H1 (cell line): ENCODE measurements at regions not wholly inside any gene's neighbourhood (a gene's known extent, or its start where the extent isn't known, plus 50 kb on each side); places are given as distances from the start of the nearest gene placed in this dataset.

Source experiments
- CHD2 ChIP-seq: IDR thresholded peaks from 2 replicates; pipeline ENCODE4 v1.6.1; 2012; ENCODE audit warnings: low read length, improper control_type of control experiment
- CTCF ChIP-seq, 3 experiments: IDR thresholded peaks; 1 replicate in 2 of 3; 2 replicates in 1 of 3; pipeline versions ENCODE4 v1.5.1 to v1.6.1; 2011; ENCODE audit warnings: low read length in 3 of 3, mild to moderate bottlenecking in 3 of 3, inconsistent platforms in 2 of 3, low read depth in 1 of 3, moderate library complexity in 1 of 3; ENCODE audit not compliant: insufficient read depth in 1 of 3; ENCODE audit errors: control extremely low read depth in 1 of 3
- EGR1 ChIP-seq: IDR thresholded peaks from 2 replicates; pipeline ENCODE4 v1.6.1; 2011; ENCODE audit warnings: low read depth, low read length, borderline replicate concordance
- EP300 ChIP-seq, 2 experiments: IDR thresholded peaks; 1 replicate in 1 of 2; 2 replicates in 1 of 2; pipeline ENCODE4 v1.6.1; 2011 to 2012; ENCODE audit warnings: low read depth in 2 of 2, low read length in 2 of 2, mild to moderate bottlenecking in 2 of 2, borderline replicate concordance in 1 of 2, inconsistent platforms in 1 of 2, moderate library complexity in 1 of 2
- FOSL1 ChIP-seq: IDR thresholded peaks from 2 replicates; pipeline ENCODE4 v1.6.1; 2011; ENCODE audit warnings: mild to moderate bottlenecking, low read depth, low read length, moderate library complexity; ENCODE audit not compliant: insufficient read depth
- NANOG ChIP-seq: IDR thresholded peaks from 2 replicates; pipeline ENCODE4 v1.6.1; 2011; ENCODE audit warnings: low read length, low read depth, mild to moderate bottlenecking, inconsistent platforms; ENCODE audit not compliant: insufficient read depth, poor library complexity, severe bottlenecking
- POLR2AphosphoS5 ChIP-seq: IDR thresholded peaks from 2 replicates; pipeline ENCODE4 v1.6.1; 2011; ENCODE audit warnings: low read depth, low read length
- RAD21 ChIP-seq, 2 experiments: IDR thresholded peaks in 1 of 2; conservative IDR thresholded peaks in 1 of 2; 2 replicates each; pipeline ENCODE4 v1.6.1; 2011; ENCODE audit warnings: low read depth in 2 of 2, low read length in 2 of 2, improper control_type of control experiment in 1 of 2, inconsistent platforms in 1 of 2, mild to moderate bottlenecking in 1 of 2, moderate library complexity in 1 of 2
- SP1 ChIP-seq: IDR thresholded peaks from 2 replicates; pipeline ENCODE4 v1.6.1; 2011; ENCODE audit warnings: low read depth, low read length
- TCF12 ChIP-seq: IDR thresholded peaks from 2 replicates; pipeline ENCODE4 v1.6.1; 2011; ENCODE audit warnings: low read depth, mild to moderate bottlenecking, low read length
- TEAD4 ChIP-seq: IDR thresholded peaks from 2 replicates; pipeline ENCODE4 v1.6.1; 2012; ENCODE audit warnings: low read depth, low read length, inconsistent platforms, mixed read lengths
- USF2 ChIP-seq: IDR thresholded peaks from 2 replicates; pipeline ENCODE4 v1.6.1; 2011; ENCODE audit warnings: low read length, improper control_type of control experiment
- YY1 ChIP-seq: IDR thresholded peaks from 2 replicates; pipeline ENCODE4 v1.6.1; 2011; ENCODE audit warnings: low read depth, mild to moderate bottlenecking, low read length
- TF ChIP-seq, protein P1 (sequence below): IDR thresholded peaks from 2 replicates; pipeline ENCODE4 v1.6.1; 2012; ENCODE audit warnings: inconsistent platforms

GRCh38 chr2:146227152-146228019 is 1617.4 kb upstream of the ACVR2A start:
- TF ChIP-seq CTCF (IDR thresholded peaks at IDR 0.05; ENCODE audit: control extremely low read depth in 1 of 3, insufficient read depth in 1 of 3, low read depth in 1 of 3, low read length in 3 of 3) (no peak), EGR1 (no peak), SP1 (no peak), FOSL1 (no peak), USF2 (no peak), NANOG (no peak), CHD2 (no peak), RAD21 (IDR thresholded peaks at IDR 0.05 in 1 of 2, conservative IDR thresholded peaks at IDR 0.05 in 1 of 2; ENCODE audit: low read depth in 2 of 2, low read length in 2 of 2) (no peak), TCF12 (no peak), TEAD4 (no peak), POLR2AphosphoS5 (no peak), YY1 (no peak), EP300 (IDR thresholded peaks at IDR 0.05; ENCODE audit: borderline replicate concordance in 1 of 2, low read depth in 2 of 2, low read length in 2 of 2) (no peak)
- TF ChIP-seq, protein P1, sequence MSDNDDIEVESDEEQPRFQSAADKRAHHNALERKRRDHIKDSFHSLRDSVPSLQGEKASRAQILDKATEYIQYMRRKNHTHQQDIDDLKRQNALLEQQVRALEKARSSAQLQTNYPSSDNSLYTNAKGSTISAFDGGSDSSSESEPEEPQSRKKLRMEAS: no peak
